Upper lobe of right lung (tissue), 1 donor: ENCODE measurements at regions not wholly inside any gene's neighbourhood (a gene's known extent, or its start where the extent isn't known, plus 50 kb on each side); places are given as distances from the start of the nearest gene placed in this dataset.

ENCODE experiments used
- ATAC-seq: fragments of 200-7000 bp; cut with Tn5 transposase; one replicate; pipeline ENCODE4 v1.9.1; 2020; ENCODE audit warnings: mild to moderate bottlenecking, moderate library complexity
- DNase-seq: peaks from one replicate; pipeline ENCODE4 v3.0.0-alpha.2; 2020
- H3K27ac ChIP-seq: fragments of 200-600 bp; one replicate; pipeline ENCODE4 v1.8.0; 2022
- H3K27me3 ChIP-seq: fragments of 200-600 bp; one replicate; pipeline ENCODE4 v1.8.0; 2022; ENCODE audit warnings: mild to moderate bottlenecking
- H3K36me3 ChIP-seq: fragments of 200-600 bp; one replicate; pipeline ENCODE4 v1.8.0; 2022
- H3K4me1 ChIP-seq: fragments of 200-600 bp; one replicate; pipeline ENCODE4 v1.8.0; 2022
- H3K4me3 ChIP-seq: fragments of 200-600 bp; one replicate; pipeline ENCODE4 v1.8.0; 2022; ENCODE audit warnings: mild to moderate bottlenecking
- H3K9me3 ChIP-seq: fragments of 200-600 bp; one replicate; pipeline ENCODE4 v1.8.0; 2022
- intact Hi-C: fragments of 100-400 bp; cut with DNase I; formaldehyde crosslinking; loops from one replicate; pipeline ENCODE4 v1.11.0; 2022
- TF ChIP-seq, protein P1 (sequence below): fragments of 200-600 bp; IDR thresholded peaks from one replicate; pipeline ENCODE4 v1.8.0; 2022; ENCODE audit warnings: antibody characterized with exemption
- donor health status: DM: no; HTN: yes; CAD: no; lungs with severe emphysema.

DNA sequence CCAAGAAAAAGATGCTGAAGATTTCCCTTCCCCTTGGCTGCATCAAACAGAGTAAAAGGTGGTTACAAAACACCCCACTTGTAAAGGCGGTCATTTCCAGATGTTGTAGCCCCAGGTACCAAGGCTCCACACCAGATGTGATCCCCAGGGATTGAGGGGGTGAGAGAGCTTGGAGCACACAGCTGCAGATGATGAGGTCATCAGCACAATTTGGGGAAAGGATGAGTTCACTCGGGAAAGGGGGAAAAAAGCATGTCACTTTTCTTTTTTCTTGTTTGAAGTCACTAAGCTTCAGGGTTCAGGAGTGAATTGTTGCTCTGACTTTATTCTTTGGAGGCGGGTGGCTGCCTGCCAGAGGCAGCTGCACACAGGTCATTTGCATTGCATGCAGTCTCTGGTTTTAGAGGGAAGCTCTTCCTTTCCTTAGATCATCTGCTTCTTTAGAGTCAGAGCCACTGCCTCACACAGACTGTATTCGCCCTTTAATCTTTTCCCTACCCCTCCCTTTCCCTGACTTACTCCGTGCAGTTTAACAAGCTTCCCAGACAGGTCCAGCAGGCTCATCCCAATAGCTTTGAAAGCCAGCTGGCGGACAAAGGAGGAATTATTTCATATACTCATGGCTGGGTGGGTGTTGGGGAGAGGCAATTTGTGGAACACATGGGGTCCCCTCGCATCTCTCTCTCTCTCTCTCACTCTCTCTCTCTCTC lies 409.3 kb upstream of the SLC24A2 start:
- H3K4me1 ChIP-seq, result no peaks in the 10 kb centered on the region
- TF ChIP-seq, protein P1, sequence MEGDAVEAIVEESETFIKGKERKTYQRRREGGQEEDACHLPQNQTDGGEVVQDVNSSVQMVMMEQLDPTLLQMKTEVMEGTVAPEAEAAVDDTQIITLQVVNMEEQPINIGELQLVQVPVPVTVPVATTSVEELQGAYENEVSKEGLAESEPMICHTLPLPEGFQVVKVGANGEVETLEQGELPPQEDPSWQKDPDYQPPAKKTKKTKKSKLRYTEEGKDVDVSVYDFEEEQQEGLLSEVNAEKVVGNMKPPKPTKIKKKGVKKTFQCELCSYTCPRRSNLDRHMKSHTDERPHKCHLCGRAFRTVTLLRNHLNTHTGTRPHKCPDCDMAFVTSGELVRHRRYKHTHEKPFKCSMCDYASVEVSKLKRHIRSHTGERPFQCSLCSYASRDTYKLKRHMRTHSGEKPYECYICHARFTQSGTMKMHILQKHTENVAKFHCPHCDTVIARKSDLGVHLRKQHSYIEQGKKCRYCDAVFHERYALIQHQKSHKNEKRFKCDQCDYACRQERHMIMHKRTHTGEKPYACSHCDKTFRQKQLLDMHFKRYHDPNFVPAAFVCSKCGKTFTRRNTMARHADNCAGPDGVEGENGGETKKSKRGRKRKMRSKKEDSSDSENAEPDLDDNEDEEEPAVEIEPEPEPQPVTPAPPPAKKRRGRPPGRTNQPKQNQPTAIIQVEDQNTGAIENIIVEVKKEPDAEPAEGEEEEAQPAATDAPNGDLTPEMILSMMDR, result no peak
- H3K36me3 ChIP-seq, result no peaks in the 10 kb centered on the region
- ATAC-seq (no peak), DNase-seq (no peak)
- H3K9me3 ChIP-seq, result no peaks in the 10 kb centered on the region
- H3K27me3 ChIP-seq, result no peaks in the 10 kb centered on the region
- no peak overlapping the region for H3K4me3 ChIP-seq
- H3K27ac ChIP-seq, result no peak overlapping the region
- intact Hi-C loops, result no loop called here

DNA sequence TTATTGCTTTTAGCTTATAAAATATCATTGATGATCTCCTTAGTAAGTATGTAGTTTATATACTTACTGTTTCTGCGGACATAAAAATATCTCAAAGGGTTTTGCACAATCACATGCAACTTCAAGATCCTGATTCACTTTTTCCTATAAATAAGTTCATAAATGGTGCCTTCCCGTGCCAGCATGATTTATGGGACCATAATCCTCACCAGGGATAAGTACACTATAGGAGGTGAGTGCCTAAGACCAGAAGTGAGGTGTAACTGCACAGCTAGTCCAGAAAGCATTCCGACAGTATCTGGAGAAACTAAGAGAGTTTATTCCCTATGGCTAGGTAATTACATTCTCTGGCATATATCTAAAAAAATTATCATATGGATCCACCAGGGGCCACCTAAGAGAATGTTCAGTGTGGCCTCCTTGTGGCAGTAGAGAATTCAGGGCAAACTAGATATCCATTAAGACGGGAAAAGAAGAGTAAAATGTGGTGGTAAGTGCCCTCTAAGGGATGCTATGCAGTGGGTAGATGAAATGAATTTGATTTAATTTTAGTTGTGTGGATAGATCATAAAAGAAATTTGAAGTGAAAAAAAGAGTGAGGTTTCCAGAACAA lies 402.5 kb upstream of the SLC24A2 start:
- no peak overlapping the region for H3K4me3 ChIP-seq
- intact Hi-C loops, result no loop called here
- no peak for DNase-seq
- TF ChIP-seq, protein P1, result no peak
- H3K4me1 ChIP-seq, result no peaks in the 10 kb centered on the region
- H3K36me3 ChIP-seq, result no peaks in the 10 kb centered on the region
- H3K9me3 ChIP-seq, result no peaks in the 10 kb centered on the region
- H3K27ac ChIP-seq, result no peak overlapping the region
- no peaks in the 10 kb centered on the region for H3K27me3 ChIP-seq
- ATAC-seq, result no peak

DNA sequence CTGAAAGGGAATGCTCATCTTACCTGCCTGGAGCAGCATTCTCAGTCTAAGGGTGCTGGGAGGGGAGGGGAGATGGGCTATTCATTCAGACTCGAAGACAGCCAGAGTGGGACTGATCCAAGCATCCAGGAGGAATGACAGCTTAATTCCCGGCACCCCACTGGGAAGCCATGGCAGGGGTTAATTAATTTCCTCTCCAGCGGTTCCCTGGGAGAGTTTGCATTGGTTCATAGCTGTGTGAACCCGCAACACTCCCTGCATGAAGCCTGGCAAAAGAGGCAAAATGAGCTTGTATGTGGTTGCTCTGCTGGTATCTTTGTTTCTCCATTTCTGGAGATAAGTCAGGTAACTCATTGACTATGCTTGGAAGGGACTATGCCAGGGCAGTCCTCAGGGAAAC lies 401.0 kb upstream of the SLC24A2 start:
- no peaks in the 10 kb centered on the region for H3K36me3 ChIP-seq
- no peak overlapping the region for H3K4me3 ChIP-seq
- TF ChIP-seq, protein P1, result no peak
- H3K27ac ChIP-seq, result no peak overlapping the region
- intact Hi-C loops, result no loop called here
- no peaks in the 10 kb centered on the region for H3K27me3 ChIP-seq
- H3K4me1 ChIP-seq, result no peaks in the 10 kb centered on the region
- ATAC-seq, result no peak
- no peaks in the 10 kb centered on the region for H3K9me3 ChIP-seq
- DNase-seq, result no peak

DNA sequence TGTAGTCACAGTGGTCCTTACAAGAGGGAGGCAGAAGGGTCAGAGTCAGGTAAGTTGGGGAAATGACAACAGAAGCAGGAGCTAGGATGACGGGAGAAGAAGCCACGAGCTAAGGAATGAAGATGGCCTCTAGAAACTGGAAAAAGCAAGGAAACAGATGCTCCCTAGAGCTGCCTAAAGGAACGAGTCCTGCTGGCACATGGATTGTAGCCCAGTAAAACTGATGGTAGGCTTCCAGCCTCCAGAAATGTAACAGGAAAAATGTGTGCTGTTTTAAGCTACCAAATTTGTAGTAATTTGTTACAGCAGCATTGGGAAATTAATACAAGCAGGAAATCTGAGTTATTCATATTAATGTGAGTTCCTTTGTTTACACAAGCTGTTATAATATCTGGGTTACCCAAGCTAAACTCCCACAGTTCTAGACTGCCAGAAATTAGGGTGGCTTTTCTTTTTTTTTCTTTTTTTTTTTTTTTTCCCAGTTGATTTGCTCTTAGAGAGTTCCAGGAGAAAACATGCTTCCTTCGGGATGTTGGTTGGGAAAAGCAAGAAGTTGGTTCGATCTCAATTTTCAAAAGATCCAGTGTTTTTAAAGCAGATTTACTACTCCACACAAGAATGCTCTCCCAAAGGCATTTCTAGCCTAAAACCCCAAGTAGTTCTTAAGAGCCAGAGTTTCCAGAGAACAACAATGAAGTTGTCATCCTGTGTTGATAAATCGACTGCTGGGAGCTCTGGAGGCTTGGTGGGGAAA lies 400.0 kb upstream of the SLC24A2 start:
- Histone ChIP-seq H3K27me3 (no peaks in the 10 kb centered on the region), H3K4me1 (no peaks in the 10 kb centered on the region), H3K9me3 (no peaks in the 10 kb centered on the region), H3K27ac (no peak overlapping the region), H3K4me3 (no peak overlapping the region), H3K36me3 (no peaks in the 10 kb centered on the region)
- ATAC-seq (no peak), DNase-seq (no peak)
- intact Hi-C loops, result no loop called here
- TF ChIP-seq, protein P1, result no peak

DNA sequence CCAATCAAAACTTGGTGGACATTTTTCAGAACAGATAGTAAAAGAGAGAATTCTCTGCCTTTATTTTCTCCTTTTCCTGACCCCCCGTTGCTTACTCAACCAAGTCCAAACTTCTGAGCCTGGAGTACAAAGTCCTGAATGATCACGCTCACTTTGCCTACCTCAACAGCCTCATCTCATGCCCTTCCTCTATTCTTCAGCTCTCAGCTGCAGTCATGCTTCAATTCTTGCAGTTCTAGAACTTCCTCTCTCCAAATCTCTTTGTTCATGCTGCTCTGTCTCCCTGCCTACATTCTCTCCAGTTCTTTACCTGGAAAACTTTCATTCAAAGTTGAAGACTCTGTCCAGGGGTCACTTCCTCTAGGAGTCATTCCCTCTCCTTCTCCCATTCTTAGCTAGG lies 398.5 kb upstream of the SLC24A2 start:
- Histone ChIP-seq H3K36me3 (no peaks in the 10 kb centered on the region), H3K27ac (no peak overlapping the region), H3K9me3 (no peaks in the 10 kb centered on the region), H3K4me1 (no peaks in the 10 kb centered on the region), H3K4me3 (no peak overlapping the region), H3K27me3 (no peaks in the 10 kb centered on the region)
- ATAC-seq (no peak), DNase-seq (no peak)
- intact Hi-C loops, result no loop called here
- TF ChIP-seq, protein P1, result no peak
